BJ (cell line): ENCODE measurements at regions not wholly inside any gene's neighbourhood (a gene's known extent, or its start where the extent isn't known, plus 50 kb on each side); places are given as distances from the start of the nearest gene placed in this dataset.

ENCODE experiments used
- CTCF ChIA-PET: fragments of 350-600 bp; formaldehyde crosslinking; extraction: SDS; loops from one replicate; lab custom pipeline; 2021; ENCODE audit warnings: antibody characterized with exemption, inconsistent platforms; lab: Yijun Ruan, JAX
- POLR2A ChIA-PET: fragments of 300-600 bp; sonication (Branson Sonifier 250); formaldehyde crosslinking; extraction: SDS; loops from one replicate; lab custom pipeline; 2021; ENCODE audit warnings: antibody characterized with exemption; lab: Charles Lee
- DNase-seq: peaks from one replicate; pipeline ENCODE4 v3.0.0-alpha.2; 2011; ENCODE audit warnings: low read depth
- H3K27me3 ChIP-seq: 2 replicates; pipeline ENCODE4 v1.6.0; 2011; ENCODE audit warnings: low read length; ENCODE audit not compliant: control insufficient read depth, insufficient read depth
- H3K36me3 ChIP-seq: 2 replicates; pipeline ENCODE4 v1.5.1; 2011; ENCODE audit warnings: low read length; ENCODE audit not compliant: control insufficient read depth, insufficient read depth
- H3K4me3 ChIP-seq: 2 replicates; pipeline ENCODE4 v1.5.1; 2011; ENCODE audit warnings: low read depth, mild to moderate bottlenecking, control low read depth, low read length
- TF ChIP-seq, protein P1 (sequence below): IDR thresholded peaks from 2 replicates; pipeline ENCODE4 v1.5.1; 2011; ENCODE audit warnings: low read depth, mild to moderate bottlenecking, control low read depth, inconsistent platforms, low read length, moderate library complexity; ENCODE audit not compliant: insufficient read depth

DNA sequence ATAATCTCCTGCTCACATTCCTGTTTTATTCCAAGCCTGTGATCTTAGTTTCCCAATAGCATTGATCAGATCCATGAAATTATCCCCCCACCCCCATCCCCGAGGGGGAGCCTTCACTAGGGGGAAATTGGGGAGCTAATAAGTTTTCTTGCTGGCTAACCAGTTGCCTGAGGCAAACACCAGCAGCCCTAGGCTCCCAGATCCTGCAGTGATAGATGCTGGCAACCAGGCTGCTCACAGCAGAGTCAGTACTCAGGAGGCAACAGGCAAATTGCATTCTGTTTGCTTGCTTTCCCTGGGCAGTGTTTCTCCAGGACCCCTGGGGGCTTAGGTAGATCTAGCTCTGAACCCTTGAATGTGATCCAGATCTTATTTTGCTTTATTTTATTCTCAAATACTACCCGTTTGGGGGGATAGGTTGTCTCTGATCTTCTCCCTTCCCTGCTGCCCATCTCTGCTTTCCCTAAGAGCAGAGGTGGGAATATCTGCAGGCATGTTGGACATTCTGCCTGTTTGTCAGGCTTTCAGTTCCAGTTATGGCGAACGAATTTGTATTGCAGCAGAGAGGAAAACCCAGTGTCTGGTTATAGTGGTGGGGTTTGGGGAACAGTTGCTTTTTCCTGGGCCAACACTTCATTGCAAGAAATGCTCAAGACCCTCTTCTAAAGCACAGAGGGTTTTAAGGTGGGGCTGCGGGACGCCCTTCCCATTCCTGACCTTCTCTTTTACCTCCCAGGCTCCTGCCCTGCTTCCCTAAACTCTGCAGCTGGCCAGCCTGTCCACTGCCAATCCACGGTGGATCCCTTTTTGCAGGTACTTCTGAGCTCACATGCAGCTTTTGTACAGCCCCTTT, 289.8 kb upstream of the PLXNA2 start:
- Histone ChIP-seq H3K4me3 (no peak overlapping the region), H3K36me3 (no peaks in the 10 kb centered on the region), H3K27me3 (no peaks in the 10 kb centered on the region)
- ChIA-PET POLR2A (interaction anchor here (0.8 kb wide), 1 partner anchor 9 kb away, joined by 3 read pairs; no protein-coding TSS in a partner anchor), CTCF (interaction anchor here (1.2 kb wide), 1 partner anchor 47 kb away, joined by 3 read pairs; no protein-coding TSS in a partner anchor)
- DNase-seq, result no peak
- TF ChIP-seq, protein P1, sequence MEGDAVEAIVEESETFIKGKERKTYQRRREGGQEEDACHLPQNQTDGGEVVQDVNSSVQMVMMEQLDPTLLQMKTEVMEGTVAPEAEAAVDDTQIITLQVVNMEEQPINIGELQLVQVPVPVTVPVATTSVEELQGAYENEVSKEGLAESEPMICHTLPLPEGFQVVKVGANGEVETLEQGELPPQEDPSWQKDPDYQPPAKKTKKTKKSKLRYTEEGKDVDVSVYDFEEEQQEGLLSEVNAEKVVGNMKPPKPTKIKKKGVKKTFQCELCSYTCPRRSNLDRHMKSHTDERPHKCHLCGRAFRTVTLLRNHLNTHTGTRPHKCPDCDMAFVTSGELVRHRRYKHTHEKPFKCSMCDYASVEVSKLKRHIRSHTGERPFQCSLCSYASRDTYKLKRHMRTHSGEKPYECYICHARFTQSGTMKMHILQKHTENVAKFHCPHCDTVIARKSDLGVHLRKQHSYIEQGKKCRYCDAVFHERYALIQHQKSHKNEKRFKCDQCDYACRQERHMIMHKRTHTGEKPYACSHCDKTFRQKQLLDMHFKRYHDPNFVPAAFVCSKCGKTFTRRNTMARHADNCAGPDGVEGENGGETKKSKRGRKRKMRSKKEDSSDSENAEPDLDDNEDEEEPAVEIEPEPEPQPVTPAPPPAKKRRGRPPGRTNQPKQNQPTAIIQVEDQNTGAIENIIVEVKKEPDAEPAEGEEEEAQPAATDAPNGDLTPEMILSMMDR, result no peak

DNA sequence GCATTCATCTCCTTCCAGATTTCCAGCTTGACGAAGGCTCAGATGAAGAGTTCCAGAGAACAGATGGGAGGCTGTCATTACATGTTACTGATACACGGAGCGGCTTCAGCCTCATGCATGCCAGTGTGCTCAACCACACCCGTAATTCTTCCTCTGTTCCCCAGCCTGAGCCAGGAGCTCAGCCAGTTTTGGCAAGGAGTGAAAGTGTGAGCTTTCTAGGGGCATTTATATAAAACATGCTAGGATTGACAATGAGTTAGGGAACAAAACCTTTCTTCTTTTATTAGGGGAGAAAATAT, 290.4 kb upstream of the PLXNA2 start:
- ChIA-PET POLR2A (interaction anchor here (0.8 kb wide), 1 partner anchor 10 kb away, joined by 3 read pairs; no protein-coding TSS in a partner anchor), CTCF (interaction anchor here (1.2 kb wide), 1 partner anchor 48 kb away, joined by 3 read pairs; no protein-coding TSS in a partner anchor)
- Histone ChIP-seq H3K4me3 (no peak overlapping the region), H3K27me3 (no peaks in the 10 kb centered on the region), H3K36me3 (no peaks in the 10 kb centered on the region)
- TF ChIP-seq, protein P1, result no peak
- DNase-seq, result no peak

DNA sequence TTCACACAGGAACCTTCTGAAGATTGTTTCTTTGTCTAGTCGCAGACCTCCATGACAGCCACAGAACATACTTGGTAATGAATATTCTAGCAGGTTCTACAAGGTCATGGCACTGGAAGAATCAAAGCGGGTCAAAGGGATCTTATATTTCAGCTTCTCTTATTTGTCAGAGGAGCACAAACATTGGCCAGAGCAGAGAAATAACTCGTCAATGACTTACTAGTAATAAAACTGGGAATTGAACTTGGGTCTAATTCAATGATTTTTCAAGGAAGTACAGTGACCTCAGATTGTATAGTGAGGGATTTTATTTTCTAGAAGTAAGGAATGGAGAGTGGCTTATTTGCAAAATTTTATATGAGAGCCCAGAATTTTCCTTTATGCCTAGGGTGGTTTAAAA, 290.8 kb upstream of the PLXNA2 start:
- TF ChIP-seq, protein P1, result no peak
- ChIA-PET POLR2A (no interaction called here), CTCF (interaction anchor here (1.2 to 1.8 kb wide), 2 partner anchors 23 to 48 kb away, joined by 3 to 5 read pairs; no protein-coding TSS in a partner anchor)
- no peak for DNase-seq
- Histone ChIP-seq H3K4me3 (no peak overlapping the region), H3K27me3 (no peaks in the 10 kb centered on the region), H3K36me3 (no peaks in the 10 kb centered on the region)

DNA sequence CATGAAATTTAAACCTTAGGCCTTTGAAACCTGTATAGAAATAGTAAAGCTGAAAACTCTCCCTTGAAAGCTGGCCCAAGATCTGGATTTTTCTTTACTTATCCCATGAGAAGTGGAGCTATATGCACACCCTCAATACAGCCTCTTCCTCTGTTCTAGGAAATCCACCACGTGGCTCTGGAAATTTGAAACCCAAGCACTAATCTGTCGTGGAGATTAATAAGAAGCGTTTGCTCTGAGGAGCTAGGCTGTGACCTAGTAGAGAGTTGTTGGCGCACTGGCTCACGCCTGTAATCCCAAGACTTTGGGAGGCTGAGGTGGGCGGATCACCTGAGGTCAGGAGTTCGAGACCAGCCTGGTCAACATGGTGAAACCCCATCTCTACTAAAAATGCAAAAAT, 291.3 kb upstream of the PLXNA2 start:
- ChIA-PET POLR2A (no interaction called here), CTCF (interaction anchor here (1.8 kb wide), 1 partner anchor 22 kb away, joined by 5 read pairs; no protein-coding TSS in a partner anchor)
- TF ChIP-seq, protein P1, result no peak
- DNase-seq, result no peak
- H3K27me3 ChIP-seq, result no peaks in the 10 kb centered on the region
- no peaks in the 10 kb centered on the region for H3K36me3 ChIP-seq
- no peak overlapping the region for H3K4me3 ChIP-seq

DNA sequence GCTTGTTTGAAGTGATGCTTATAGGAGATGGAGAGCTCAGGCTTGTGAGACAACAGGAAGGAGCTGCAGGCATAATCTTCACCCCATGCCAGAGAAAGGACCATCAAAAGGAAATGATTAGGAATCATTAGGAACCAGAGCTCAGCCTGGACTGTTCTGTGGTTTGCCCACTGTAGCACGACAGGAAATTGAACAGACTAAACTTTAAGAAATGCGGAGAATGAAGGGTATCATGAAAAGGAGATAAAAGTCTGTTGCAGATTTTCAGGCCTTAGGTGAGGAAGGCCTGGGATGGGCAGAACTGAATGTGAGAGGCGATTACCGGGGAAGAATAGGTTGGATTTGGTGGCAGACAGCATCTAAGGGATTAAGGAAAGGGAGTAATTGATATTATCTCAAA, 292.0 kb upstream of the PLXNA2 start:
- DNase-seq, result no peak
- Histone ChIP-seq H3K4me3 (no peak overlapping the region), H3K27me3 (no peaks in the 10 kb centered on the region), H3K36me3 (no peaks in the 10 kb centered on the region)
- ChIA-PET POLR2A (interaction anchor here (0.6 kb wide), 1 partner anchor 12 kb away, joined by 3 read pairs; no protein-coding TSS in a partner anchor), CTCF (interaction anchor here (1.8 kb wide), 1 partner anchor 21 kb away, joined by 5 read pairs; no protein-coding TSS in a partner anchor)
- TF ChIP-seq, protein P1, result no peak
